ENCODE measurements at regions not wholly inside any gene's neighbourhood (a gene's known extent, or its start where the extent isn't known, plus 50 kb on each side); places are given as distances from the start of the nearest gene placed in this dataset.
A peak's percentile ranks its signal among the peaks of the same experiment; 100 is the strongest.

DNA sequence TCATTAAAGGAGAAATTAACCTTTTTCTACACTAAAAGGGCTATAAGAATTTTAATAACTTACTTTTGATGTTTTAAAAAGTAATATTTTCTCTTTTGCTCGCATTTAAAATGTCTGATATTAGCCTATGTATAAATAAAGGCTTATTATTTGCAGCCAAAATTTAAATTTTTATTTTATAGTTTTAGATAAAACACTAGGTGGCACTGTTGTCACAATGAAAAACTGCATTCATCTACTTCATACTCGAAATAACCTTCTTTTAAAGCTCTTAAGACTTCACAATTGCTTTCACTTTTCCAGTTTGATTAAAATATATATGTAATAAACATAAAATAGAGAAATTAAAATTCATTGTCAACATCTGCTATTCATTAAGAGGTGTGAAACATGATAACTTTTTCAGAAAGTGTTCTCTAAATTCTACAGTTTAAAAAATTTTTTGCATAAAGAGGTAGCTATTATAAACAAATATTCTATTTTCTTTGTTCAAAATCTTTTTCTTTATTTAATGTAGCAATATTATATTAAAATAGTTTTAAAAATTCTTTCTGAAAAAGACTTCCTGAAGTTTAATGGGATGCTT lies 78.8 kb upstream of the DEFB112 start:
- BruUV-seq (replicated peaks): no TSS peak
- Mint-ChIP-seq H3K27me3 (ENCODE audit: insufficient read depth, unreplicated experiment) (peaks cover 73% of the 10 kb centered on the region), H3K4me3 (ENCODE audit: unreplicated experiment) (no peak overlapping the region), H3K9me3 (ENCODE audit: unreplicated experiment) (no peaks in the 10 kb centered on the region), H3K36me3 (ENCODE audit: insufficient read depth, unreplicated experiment) (peaks cover 6% of the 10 kb centered on the region), H3K4me1 (ENCODE audit: insufficient read depth, unreplicated experiment) (no peaks in the 10 kb centered on the region), H3K27ac (ENCODE audit: low read depth, unreplicated experiment) (no peak overlapping the region)
- TF ChIP-seq, protein P1, sequence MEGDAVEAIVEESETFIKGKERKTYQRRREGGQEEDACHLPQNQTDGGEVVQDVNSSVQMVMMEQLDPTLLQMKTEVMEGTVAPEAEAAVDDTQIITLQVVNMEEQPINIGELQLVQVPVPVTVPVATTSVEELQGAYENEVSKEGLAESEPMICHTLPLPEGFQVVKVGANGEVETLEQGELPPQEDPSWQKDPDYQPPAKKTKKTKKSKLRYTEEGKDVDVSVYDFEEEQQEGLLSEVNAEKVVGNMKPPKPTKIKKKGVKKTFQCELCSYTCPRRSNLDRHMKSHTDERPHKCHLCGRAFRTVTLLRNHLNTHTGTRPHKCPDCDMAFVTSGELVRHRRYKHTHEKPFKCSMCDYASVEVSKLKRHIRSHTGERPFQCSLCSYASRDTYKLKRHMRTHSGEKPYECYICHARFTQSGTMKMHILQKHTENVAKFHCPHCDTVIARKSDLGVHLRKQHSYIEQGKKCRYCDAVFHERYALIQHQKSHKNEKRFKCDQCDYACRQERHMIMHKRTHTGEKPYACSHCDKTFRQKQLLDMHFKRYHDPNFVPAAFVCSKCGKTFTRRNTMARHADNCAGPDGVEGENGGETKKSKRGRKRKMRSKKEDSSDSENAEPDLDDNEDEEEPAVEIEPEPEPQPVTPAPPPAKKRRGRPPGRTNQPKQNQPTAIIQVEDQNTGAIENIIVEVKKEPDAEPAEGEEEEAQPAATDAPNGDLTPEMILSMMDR (IDR thresholded peaks at IDR 0.05; ENCODE audit: unreplicated experiment): peak; percentile 20
- ChIA-PET POLR2A (no interaction called here), CTCF (interaction anchor here (0.6 to 1.4 kb wide), 10 partner anchors 16 to 1993 kb away, joined by 3 to 8 read pairs (median 3); partner anchors contain the start of gene TFAP2D)
- intact Hi-C loops (cut with micrococcal nuclease): loop anchor here (1.0 to 2.0 kb wide), 2 partner anchors 474 to 664 kb away; no protein-coding TSS in a partner anchor
- DNase-seq (ENCODE audit: unreplicated experiment): peak; percentile 23

DNA sequence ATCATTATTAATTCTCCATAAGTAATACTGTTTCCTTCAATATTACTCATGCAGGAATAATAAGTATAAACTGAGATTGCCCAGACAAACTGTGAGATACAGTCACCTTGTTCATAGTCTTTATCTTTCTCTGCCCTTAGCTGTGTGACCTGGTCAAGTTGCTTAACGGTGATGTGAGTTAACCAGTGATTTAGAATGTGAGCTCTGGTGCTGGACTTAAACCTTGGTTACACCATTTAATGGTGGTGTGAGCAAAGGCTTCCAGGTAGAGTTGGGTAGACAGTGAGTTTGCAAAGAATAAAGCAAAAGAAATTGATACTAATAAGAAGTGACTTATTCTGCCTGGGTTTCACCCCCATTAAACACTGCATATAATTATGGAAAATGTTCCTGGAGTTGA lies 86.2 kb upstream of the DEFB112 start:
- no TSS peak for BruUV-seq (replicated peaks)
- TF ChIP-seq, protein P1 (IDR thresholded peaks at IDR 0.05; ENCODE audit: unreplicated experiment): no peak
- Mint-ChIP-seq H3K27me3 (ENCODE audit: insufficient read depth, unreplicated experiment) (peaks cover 37% of the 10 kb centered on the region), H3K4me1 (ENCODE audit: insufficient read depth, unreplicated experiment) (no peaks in the 10 kb centered on the region), H3K4me3 (ENCODE audit: unreplicated experiment) (no peak overlapping the region), H3K27ac (ENCODE audit: low read depth, unreplicated experiment) (no peak overlapping the region), H3K36me3 (ENCODE audit: insufficient read depth, unreplicated experiment) (no peaks in the 10 kb centered on the region), H3K9me3 (ENCODE audit: unreplicated experiment) (no peaks in the 10 kb centered on the region)
- intact Hi-C loops (cut with micrococcal nuclease): no loop called here
- CTCF ChIA-PET: interaction anchor here (0.7 to 0.8 kb wide), 2 partner anchors 70 to 637 kb away, joined by 3 read pairs; no protein-coding TSS in a partner anchor
- POLR2A ChIA-PET: no interaction called here
- DNase-seq (ENCODE audit: unreplicated experiment): no peak

DNA sequence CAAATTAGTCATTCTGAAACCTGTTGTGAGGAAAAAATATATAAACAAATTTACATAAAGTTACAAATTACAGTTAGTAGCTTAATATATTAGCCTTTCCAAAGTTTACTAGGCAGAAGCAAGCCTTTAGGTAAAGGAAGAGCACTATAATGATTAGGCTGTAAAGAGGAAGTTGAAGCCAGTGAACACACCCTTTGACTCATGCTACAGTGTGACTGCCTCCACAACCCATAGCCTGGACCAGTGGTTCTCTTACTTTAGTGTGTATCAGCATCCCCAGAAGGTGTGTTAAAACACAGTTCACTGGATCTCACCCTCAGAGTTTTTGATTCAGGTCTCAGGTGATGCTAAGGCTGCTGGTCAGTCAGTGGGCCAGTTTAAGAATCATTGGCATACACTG lies 91.4 kb upstream of the DEFB112 start:
- TF ChIP-seq, protein P1 (IDR thresholded peaks at IDR 0.05; ENCODE audit: unreplicated experiment): no peak
- ChIA-PET CTCF (interaction anchor here (0.6 kb wide), 2 partner anchors 469 to 485 kb away, joined by 3 to 4 read pairs; no protein-coding TSS in a partner anchor), POLR2A (no interaction called here)
- Mint-ChIP-seq H3K27ac (ENCODE audit: low read depth, unreplicated experiment) (no peak overlapping the region), H3K4me1 (ENCODE audit: insufficient read depth, unreplicated experiment) (no peaks in the 10 kb centered on the region), H3K9me3 (ENCODE audit: unreplicated experiment) (no peaks in the 10 kb centered on the region), H3K27me3 (ENCODE audit: insufficient read depth, unreplicated experiment) (peaks cover under 1% of the 10 kb centered on the region), H3K4me3 (ENCODE audit: unreplicated experiment) (no peak overlapping the region), H3K36me3 (ENCODE audit: insufficient read depth, unreplicated experiment) (no peaks in the 10 kb centered on the region)
- intact Hi-C loops (cut with micrococcal nuclease): no loop called here
- no TSS peak for BruUV-seq (replicated peaks)
- no peak for DNase-seq (ENCODE audit: unreplicated experiment)

DNA sequence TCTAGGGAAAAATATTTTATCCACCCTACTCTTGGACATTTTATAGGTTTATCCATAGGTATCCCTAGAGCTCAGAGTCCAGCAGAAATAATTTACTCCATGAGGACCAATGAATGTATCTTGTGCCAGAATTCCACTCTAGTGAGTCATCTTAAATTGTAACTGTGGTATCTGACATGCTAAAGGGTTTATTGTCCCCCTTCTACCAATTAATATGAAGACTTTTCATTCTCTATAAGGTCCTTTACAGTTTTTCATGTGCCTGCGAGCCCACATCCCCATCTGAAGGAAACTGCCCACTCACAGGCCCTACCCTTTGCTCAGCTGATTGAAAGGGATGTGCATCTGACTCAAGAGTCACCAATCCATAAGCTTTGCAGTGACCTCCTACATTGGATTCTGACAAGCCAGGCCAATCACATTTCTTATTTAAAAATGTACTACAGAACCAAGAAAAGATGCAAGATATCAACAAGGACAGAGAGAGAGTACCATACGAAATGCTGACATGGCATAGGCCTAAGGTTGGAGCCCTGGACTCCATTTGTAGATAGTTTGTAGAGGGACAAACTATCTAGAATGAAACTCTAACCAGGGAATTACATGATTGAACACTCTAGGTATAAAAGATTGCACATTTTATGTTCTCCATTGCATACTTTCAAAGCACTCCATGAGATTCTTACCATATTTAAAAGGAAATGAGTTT lies 93.4 kb upstream of the DEFB112 start:
- no peaks in the 10 kb centered on the region for H3K4me1 Mint-ChIP-seq (ENCODE audit: insufficient read depth, unreplicated experiment)
- POLR2A ChIA-PET: no interaction called here
- no TSS peak for BruUV-seq (replicated peaks)
- H3K27ac Mint-ChIP-seq (ENCODE audit: low read depth, unreplicated experiment): no peak overlapping the region
- H3K9me3 Mint-ChIP-seq (ENCODE audit: unreplicated experiment): no peaks in the 10 kb centered on the region
- DNase-seq (ENCODE audit: unreplicated experiment): peak; percentile 5
- intact Hi-C loops (cut with micrococcal nuclease): no loop called here
- peaks cover 15% of the 10 kb centered on the region for H3K27me3 Mint-ChIP-seq (ENCODE audit: insufficient read depth, unreplicated experiment)
- no peak overlapping the region for H3K4me3 Mint-ChIP-seq (ENCODE audit: unreplicated experiment)
- TF ChIP-seq, protein P1 (IDR thresholded peaks at IDR 0.05; ENCODE audit: unreplicated experiment): no peak
- H3K36me3 Mint-ChIP-seq (ENCODE audit: insufficient read depth, unreplicated experiment): no peaks in the 10 kb centered on the region
- CTCF ChIA-PET: interaction anchor here (1.3 to 1.9 kb wide), 2 partner anchors 12 to 17 kb away, joined by 4 to 6 read pairs; no protein-coding TSS in a partner anchor
